IPS DF 4.7 (cell line): ENCODE measurements at regions not wholly inside any gene's neighbourhood (a gene's known extent, or its start where the extent isn't known, plus 50 kb on each side); places are given as distances from the start of the nearest gene placed in this dataset.

Experiments
- DNase-seq: peaks from one replicate; pipeline ENCODE4 v3.0.0-alpha.2; 2013; ENCODE audit warnings: low spot score; ENCODE audit errors: extremely low read depth

DNA sequence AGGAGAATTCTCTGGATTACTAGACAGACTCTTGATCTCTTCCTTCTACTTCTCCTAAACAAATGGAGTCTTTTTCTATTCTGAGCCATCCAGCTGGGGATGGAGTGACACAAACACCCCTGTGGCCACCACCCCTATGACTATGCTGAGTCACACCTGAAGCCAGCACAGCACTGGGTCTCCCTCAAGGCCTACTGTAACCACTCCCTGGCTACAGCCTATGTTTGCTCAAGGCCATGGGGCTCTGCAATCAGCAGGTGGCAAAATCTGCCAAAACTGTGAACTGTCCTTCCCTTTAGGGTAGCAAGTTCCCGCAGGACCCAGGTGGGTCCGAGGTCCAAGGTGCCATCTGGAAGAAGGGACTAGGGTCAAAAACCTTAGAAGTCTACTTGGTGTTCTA is 132.3 kb downstream of the TINAG start:
- DNase-seq: no peak

- DNase-seq: no peak
These were observed 132.8 kb downstream of the TINAG start for GRCh38 chr6:54441020-54441419.

GRCh38 chr6:54441687-54442248 is 133.5 kb downstream of the TINAG start:
- DNase-seq: no peak

GRCh38 chr6:54445207-54445606 is 137.0 kb downstream of the TINAG start:
- DNase-seq: no peak

DNA sequence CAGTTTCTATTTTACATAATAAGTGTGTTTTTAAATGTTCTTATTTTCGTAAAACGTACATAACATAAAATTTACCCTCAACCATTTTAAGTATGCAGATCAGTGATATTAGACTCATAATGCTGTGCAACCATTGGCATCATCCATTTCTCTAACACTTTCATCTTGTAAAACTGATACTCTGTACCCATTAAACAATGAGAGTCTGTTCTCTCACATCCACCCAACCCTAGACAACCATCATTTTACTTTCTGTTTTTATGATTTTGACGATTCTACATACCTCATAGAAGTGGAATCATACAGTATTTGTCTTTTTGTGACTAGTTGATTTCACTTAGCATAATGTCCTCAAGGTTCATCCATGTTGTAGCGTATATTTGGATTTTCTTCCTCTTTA is 140.4 kb downstream of the TINAG start:
- no peak for DNase-seq

GRCh38 chr6:54451516-54451915 is 143.3 kb downstream of the TINAG start:
- DNase-seq: no peak

DNA sequence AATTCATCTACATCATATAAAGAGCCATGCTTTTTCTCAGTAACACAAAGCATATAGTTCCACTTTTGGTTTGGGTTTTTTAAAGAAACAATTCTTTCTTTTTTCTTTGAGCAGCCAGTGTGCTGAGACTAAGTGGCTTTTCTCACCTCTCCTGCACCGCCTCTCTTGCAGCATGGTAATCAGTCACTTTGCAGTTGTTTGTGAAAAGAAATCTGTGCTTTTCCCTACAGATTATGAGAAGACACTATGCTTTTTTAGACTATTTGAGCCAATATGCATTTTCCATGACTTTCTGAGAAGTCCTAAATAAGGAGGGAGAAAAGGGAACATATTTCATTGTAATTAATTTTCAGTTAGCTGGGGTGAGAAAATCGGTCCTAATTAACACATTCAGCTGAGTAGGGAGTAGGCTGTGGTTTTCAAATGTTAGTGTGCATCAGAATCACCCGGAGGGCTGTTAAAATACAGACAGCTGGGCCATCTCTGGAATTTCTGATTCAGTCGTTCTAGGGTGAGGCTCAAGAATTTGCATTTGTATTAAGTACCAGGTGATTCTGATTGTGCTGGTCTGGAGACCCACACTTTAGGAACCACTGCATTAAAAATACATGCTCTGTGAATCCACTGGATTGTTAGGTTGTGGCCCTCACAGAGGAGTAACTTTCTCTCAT is 155.2 kb downstream of the TINAG start:
- DNase-seq: no peak

DNA sequence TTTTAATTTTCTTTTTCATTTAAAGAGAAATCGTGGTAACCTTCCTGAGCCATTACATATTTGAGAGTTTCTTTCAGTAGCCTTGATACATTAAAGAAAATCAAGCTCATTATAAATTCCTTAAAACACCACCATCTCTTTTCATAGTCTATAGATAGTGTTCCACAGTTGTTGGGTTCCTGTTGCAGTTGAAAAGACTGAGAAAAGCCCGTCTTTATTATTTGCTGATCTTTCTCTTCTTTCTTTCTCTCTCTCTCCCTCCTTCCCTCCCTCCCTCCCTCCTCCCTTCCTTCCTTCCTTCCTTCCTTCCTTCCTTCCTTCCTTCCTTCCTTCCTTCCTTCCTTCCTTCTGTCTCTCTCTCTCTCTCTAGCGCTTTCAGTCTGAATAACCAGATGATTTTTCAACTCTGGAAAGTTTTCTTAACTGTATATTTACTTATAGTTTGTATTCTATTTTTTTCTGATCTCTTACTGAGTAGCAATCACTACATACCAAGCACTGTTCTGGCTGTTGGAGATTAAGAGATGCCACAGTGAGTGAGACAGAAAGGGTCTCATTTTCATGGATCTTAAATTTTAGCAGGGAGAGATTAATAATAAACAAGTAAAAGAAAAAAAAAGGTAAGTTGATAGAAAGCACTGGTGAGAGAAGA is 157.5 kb downstream of the TINAG start:
- DNase-seq: no peak

DNA sequence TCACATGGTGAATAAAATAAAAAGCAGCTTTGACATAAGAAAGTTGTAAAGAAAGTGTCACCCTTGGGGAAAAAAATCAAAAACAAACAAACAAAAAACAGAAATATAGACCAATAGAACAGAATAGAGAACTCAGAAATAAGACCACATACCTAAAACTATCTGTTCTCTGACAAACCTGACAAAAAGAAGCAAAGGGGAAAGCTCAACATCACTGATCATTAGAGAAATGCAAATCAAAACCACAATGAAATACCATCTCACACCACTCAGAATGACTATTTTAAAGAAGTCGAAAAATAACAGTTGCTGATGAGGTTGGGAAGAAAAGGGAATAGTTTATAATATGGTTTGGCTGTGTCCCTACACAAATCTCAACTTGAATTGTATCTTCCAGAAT is 159.1 kb downstream of the TINAG start:
- DNase-seq: no peak

GRCh38 chr6:54473328-54473727 is 165.1 kb downstream of the TINAG start:
- DNase-seq: no peak

DNA sequence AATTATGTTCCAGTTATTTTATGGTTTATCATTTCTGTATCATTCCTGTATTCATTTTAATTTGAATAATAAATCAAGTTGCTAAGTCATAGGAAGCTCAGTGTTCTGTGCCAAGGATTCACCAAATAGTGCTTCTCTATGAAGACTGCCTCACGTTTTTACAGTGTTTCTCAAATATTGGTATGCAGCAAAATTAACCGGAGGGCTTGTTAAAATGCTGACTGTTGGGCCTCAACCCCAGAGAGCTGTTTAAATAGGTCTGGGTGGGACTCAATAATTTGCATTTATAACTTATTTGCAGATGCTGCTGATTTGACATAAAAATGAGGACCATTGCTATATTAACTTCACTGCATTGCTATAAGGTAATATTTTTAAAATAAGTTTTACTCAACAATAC is 166.7 kb downstream of the TINAG start:
- no peak for DNase-seq

DNA sequence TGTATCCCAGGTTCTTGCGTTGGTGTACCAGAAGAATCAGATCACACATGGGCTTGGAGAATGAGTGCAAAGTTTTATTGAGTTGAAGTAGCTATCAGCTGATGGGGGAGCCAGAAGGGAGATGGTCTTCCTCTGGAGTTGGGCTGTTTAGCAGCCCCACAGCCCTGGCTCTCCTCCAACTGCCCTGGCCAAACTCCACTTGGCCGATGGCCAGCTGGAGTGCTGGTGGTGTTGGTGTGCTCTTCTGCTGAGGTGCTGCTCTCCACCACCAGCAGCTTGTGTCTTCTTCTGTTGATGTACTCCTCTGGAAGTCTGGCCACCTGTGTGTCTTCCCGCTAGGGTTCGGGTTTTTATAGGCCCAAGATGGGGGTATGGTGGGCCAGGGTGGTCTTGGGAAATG is 172.8 kb downstream of the TINAG start:
- DNase-seq: no peak

DNA sequence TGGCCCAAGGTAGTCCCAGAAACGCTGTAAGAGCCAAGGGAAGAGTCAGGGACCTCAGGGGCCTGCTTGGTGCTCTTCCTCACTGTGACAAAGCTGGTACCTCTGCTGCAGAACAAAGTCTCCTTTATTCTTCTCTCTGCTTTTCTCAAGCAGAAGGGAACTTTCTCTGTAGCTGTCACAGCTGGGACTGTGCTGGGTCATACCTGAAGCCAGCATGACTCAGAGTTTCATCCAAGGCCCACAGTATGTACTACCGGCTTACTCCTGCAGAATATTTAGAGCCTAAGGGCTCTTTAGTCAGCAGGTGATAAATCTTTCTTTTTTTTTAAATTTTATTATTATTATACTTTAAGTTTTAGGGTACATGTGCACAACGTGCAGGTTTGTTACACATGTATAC is 183.2 kb downstream of the TINAG start:
- no peak for DNase-seq

DNA sequence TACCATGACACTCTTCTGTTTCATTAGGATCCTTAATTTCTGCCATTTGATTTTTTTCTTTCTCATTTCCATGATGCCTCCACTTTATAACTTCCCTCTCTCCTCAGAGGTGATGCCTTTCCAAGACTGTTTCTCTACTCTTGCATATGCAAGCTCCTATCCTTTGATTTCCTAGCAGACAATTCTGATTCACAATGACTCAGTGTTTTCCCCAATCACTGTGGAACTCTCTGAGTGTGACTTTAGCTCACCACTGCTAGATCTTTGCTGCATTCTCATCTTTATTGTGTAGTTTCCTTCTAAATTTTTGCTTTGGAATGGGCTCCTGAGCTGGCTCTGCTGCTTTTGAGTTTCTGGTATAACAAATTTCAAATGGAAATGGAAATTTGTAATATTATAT is 184.9 kb downstream of the TINAG start:
- DNase-seq: no peak

GRCh38 chr6:54503144-54503543 is 194.9 kb downstream of the TINAG start:
- no peak for DNase-seq

DNA sequence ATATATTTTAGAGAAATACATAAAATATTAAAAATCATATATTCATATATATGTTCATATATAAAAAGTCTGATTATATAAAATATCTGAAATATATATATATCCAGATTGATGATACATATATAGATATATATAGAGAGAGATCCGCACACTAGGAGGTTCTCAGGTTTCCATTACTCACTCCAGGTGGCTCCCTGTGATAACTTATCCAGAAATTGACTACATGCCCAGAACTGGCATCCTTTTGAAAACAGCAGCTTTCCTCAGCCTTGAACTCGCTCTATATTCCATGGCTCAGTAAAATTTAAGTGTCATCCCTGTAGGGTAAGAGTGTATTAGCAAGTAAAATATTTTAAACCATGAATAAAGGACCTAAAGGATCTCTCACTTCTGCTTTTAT is 206.8 kb downstream of the TINAG start:
- DNase-seq: no peak

DNA sequence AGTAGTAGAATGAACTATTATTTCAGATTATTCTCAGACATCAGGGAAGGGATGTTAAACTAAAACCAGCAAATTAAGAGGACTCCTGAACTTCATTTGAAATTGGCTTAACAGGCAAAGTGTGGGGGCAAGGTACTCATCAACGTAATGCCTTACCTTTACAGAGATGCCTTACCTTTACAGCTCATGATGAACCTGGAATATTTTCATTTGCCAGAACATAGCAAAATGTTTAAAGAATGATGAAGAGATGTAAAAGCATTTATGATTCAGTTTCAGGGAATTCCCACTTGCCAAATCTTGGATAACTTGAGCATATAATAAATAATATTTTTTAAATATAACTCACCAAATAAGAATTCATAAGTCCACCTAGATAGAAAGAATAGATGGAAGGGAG is 207.5 kb downstream of the TINAG start:
- no peak for DNase-seq

- DNase-seq: no peak
These were observed 208.1 kb downstream of the TINAG start for GRCh38 chr6:54516321-54516720.

- no peak for DNase-seq
These were observed 210.9 kb downstream of the TINAG start for GRCh38 chr6:54519161-54519560.

- DNase-seq: no peak
These were observed 217.5 kb downstream of the TINAG start for GRCh38 chr6:54525731-54526130.

DNA sequence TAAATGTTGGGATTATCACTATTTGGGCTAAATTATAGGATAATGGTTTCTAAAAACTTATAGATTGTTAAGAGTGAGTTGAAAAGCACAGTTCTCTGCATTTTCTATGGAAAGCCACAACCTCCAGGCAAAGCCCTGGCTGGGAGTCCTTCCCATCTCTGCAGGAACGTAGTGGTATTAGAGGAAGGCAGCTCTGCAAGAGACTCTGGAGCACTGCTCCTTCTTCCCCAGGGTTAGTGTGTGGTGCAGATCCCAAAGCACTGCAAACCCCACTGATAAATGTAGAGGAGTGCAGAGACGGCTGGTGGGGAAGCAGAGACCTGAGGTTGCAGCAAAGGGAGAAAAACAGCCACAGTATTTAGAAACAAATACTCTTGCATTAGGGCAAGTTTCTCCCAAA is 225.3 kb downstream of the TINAG start:
- no peak for DNase-seq

GRCh38 chr6:54535568-54535967 is 227.3 kb downstream of the TINAG start:
- no peak for DNase-seq

- DNase-seq: no peak
These were observed 233.3 kb downstream of the TINAG start for GRCh38 chr6:54541541-54541940.
